ENCODE measurements at regions not wholly inside any gene's neighbourhood (a gene's known extent, or its start where the extent isn't known, plus 50 kb on each side); places are given as distances from the start of the nearest gene placed in this dataset.
"Not testable (repeated sequence)": the region's sequence is repeated elsewhere in the genome, so short reads cannot be mapped to it uniquely, and the experiment has no call there.

DNA sequence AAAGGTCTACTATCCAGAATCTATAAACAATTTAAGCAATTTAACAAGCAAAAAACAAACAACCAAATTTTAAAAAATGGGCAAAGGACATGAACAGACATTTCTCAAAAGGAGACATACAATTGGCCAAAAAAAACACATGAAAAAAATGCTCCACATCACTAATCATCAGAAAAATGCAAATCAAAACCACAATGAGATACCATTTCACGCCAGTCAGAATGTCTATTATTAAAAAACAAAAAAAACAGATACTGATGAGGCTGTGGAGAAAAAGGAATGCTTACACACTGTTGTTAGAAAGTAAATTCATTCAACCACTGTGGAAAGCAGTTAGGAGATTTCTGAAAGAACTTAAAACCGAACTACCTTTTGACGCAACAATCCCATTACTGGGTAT, 66.4 kb upstream of the SESTD1 start:
- DNase-seq (ENCODE audit: low spot score) = no peak

DNA sequence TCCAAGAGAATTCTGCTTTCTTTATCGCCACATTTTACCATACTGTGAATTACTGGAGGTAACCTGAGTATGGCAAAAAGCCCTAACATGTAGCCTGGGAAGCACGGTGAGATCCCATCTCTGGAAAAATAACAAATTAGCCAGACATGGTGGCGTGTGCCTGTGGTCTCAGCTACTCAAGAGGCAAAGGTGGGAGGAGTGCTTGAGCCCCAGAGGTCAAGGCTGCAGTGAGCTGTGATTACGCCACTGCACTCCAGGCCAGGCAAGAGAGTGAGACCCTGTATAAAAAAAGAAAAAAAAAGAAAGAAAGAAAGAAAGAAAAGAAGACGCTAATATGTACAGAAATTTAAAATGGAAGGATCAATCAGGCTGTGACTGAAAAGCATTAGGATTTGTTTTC, 57.7 kb upstream of the SESTD1 start:
- no peak for DNase-seq (ENCODE audit: low spot score)

DNA sequence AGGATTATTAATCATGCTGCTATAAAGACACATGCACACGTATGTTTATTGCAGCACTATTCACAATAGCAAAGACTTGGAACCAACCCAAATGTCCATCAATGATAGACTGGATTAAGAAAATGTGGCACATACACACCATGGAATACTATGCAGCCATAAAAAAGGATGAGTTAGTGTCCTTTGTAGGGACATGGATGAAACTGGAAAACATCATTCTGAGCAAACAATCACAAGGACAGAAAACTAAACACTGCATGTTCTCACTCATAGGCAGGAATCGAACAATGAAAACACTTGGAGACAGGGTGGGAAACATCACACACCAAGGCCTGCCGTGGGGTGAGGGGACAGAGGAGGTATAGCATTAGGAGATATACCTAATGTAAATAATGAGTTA, 56.4 kb upstream of the SESTD1 start:
- DNase-seq (ENCODE audit: low spot score) = not testable (repeated sequence)

GRCh38 chr2:179314729-179315128, 50.1 kb upstream of the SESTD1 start:
- DNase-seq (ENCODE audit: low spot score) = not testable (repeated sequence)

Data from left forelimb (tissue), 1 donor.